ENCODE measurements at regions not wholly inside any gene's neighbourhood (a gene's known extent, or its start where the extent isn't known, plus 50 kb on each side); places are given as distances from the start of the nearest gene placed in this dataset.

GRCh38 chr2:45330637-45331409 lies 280.2 kb downstream of the SRBD1 start:
- no peak for TF ChIP-seq CTCF (IDR thresholded peaks at IDR 0.05)
- TF ChIP-seq POLR2A (IDR thresholded peaks at IDR 0.05), result no peak

All from breast epithelium (tissue), 3 donors.